NCI-H2227 (cell line): ENCODE measurements at regions not wholly inside any gene's neighbourhood (a gene's known extent, or its start where the extent isn't known, plus 50 kb on each side); places are given as distances from the start of the nearest gene placed in this dataset.

Source experiments
- DNase-seq: peaks from one replicate; lab custom pipeline; 2025; ENCODE audit not compliant: unreplicated experiment; lab: John Stamatoyannopoulos, UW

- DNase-seq: no peak
Measured at GRCh38 chr12:107567876-107568619, 117.6 kb upstream of the PWP1 start.

GRCh38 chr12:107568718-107569117 is 116.9 kb upstream of the PWP1 start:
- DNase-seq: no peak

- no peak for DNase-seq
Measured at GRCh38 chr12:107570721-107571120, 114.9 kb upstream of the PWP1 start.

- no peak for DNase-seq
Measured at GRCh38 chr12:107571492-107571891, 114.1 kb upstream of the PWP1 start.

- DNase-seq: no peak
Measured at GRCh38 chr12:107574691-107575090, 110.9 kb upstream of the PWP1 start.

- DNase-seq: peak; percentile 71
Measured at GRCh38 chr12:107580750-107581618, 104.6 kb upstream of the PWP1 start.

GRCh38 chr12:107581619-107582015 is 104.0 kb upstream of the PWP1 start:
- DNase-seq: no peak

- no peak for DNase-seq
Measured at GRCh38 chr12:107583551-107583950, 102.0 kb upstream of the PWP1 start.

- peak; percentile 23 for DNase-seq
Measured at GRCh38 chr12:107584563-107584962, 101.0 kb upstream of the PWP1 start.

- no peak for DNase-seq
Measured at GRCh38 chr12:107586256-107586970, 99.2 kb upstream of the PWP1 start.

- DNase-seq: no peak
Measured at GRCh38 chr12:107590413-107590812, 95.2 kb upstream of the PWP1 start.

GRCh38 chr12:107590814-107591375 is 94.7 kb upstream of the PWP1 start:
- DNase-seq: no peak

- no peak for DNase-seq
Measured at GRCh38 chr12:107593713-107594381, 91.8 kb upstream of the PWP1 start.

GRCh38 chr12:107594995-107595394 is 90.6 kb upstream of the PWP1 start:
- DNase-seq: no peak

GRCh38 chr12:107597695-107598410 is 87.7 kb upstream of the PWP1 start:
- DNase-seq: no peak

GRCh38 chr12:107598906-107599305 is 86.7 kb upstream of the PWP1 start:
- no peak for DNase-seq

GRCh38 chr12:107600581-107601144 is 84.9 kb upstream of the PWP1 start:
- DNase-seq: no peak

- no peak for DNase-seq
Measured at GRCh38 chr12:107602446-107602845, 83.2 kb upstream of the PWP1 start.

GRCh38 chr12:107605293-107605692 is 80.3 kb upstream of the PWP1 start:
- no peak for DNase-seq
